ENCODE measurements at regions not wholly inside any gene's neighbourhood (a gene's known extent, or its start where the extent isn't known, plus 50 kb on each side); places are given as distances from the start of the nearest gene placed in this dataset.

DNA sequence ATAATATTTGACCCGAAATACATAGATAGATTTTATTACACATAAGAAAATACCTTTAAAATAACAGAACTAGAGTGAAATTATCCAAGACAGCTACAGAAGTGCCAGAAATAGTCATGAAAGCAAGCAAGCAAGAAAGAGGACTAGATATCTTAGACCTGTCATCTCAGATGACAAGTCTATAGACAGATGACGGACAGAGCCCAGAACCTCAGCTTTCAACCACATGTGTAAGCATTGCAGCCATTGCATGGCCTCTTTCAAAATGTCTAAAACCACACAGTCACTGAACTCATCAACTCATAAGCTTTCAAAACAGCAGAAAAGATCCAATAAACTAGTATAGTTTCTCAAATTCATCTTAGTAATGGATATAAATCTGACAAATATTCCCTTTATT, 59.8 kb upstream of the FHIT start:
- peaks cover 0 to 7% (median 3%) of the 10 kb centered on the region in 3 donors for H3K27me3 ChIP-seq (ENCODE audit: control insufficient read depth in 3 of 3, insufficient read depth in 3 of 3, low read length in 2 of 3)
- H3K27ac ChIP-seq (ENCODE audit: low read depth in 1 of 2, low read length in 1 of 2), result no peak overlapping the region
- no peaks in the 10 kb centered on the region for H3K4me1 ChIP-seq (ENCODE audit: control insufficient read depth in 5 of 5, insufficient read depth in 5 of 5, low read length in 5 of 5)
- no peak for TF ChIP-seq CTCF (IDR thresholded peaks at IDR 0.05; ENCODE audit: control extremely low read depth, extremely low read depth)
- no peaks in the 10 kb centered on the region for H3K36me3 ChIP-seq (ENCODE audit: control insufficient read depth in 4 of 4, insufficient read depth in 4 of 4, low read length in 4 of 4)
- 88 to 92% methylated on average over 2 of the region's 2 CpGs for WGBS, 2 donors
- H3K9ac ChIP-seq (ENCODE audit: insufficient read depth in 1 of 2, low read length in 2 of 2), result no peak overlapping the region
- DNase-seq, result no peak
- no peak overlapping the region for H3K4me3 ChIP-seq
- H3K9me3 ChIP-seq (ENCODE audit: control insufficient read depth in 4 of 4, insufficient read depth in 3 of 4, low read length in 3 of 4), result peaks cover 0 to 2% (median 0%) of the 10 kb centered on the region in 4 donors
- no peak for ATAC-seq (ENCODE audit: insufficient read depth, low FRiP score)

DNA sequence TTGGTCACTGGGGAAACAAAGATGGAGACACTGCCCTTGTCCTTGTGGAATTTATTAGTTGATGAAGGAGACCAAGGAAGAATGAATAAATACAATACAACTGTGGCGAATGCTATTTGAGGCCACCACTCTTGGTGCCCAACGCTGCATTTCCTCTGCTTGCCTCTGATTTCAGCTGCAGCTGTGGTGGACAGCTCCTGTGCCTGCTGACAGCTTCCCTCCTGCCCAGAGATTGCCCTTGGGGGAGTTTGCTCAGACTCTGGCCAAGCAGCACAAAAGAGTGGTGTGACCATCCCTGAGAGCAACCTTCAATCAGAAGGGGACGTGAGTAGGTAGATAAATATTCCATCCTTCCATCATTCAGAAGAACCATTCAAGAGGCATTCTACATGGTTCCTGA, 64.6 kb upstream of the FHIT start:
- H3K27me3 ChIP-seq (ENCODE audit: control insufficient read depth in 3 of 3, insufficient read depth in 3 of 3, low read length in 2 of 3), result peaks cover 0 to 7% (median 3%) of the 10 kb centered on the region in 3 donors

GRCh38 chr3:61323094-61323493, 71.8 kb upstream of the FHIT start:
- Histone ChIP-seq H3K36me3 (ENCODE audit: control insufficient read depth in 4 of 4, insufficient read depth in 4 of 4, low read length in 4 of 4) (no peaks in the 10 kb centered on the region), H3K9me3 (ENCODE audit: control insufficient read depth in 4 of 4, insufficient read depth in 3 of 4, low read length in 3 of 4) (no peaks in the 10 kb centered on the region), H3K4me3 (no peak overlapping the region), H3K4me1 (ENCODE audit: control insufficient read depth in 5 of 5, insufficient read depth in 5 of 5, low read length in 5 of 5) (no peaks in the 10 kb centered on the region), H3K27me3 (ENCODE audit: control insufficient read depth in 3 of 3, insufficient read depth in 3 of 3, low read length in 2 of 3) (no peaks in the 10 kb centered on the region), H3K27ac (ENCODE audit: low read depth in 1 of 2, low read length in 1 of 2) (no peak overlapping the region), H3K9ac (ENCODE audit: insufficient read depth in 1 of 2, low read length in 2 of 2) (no peak overlapping the region)
- DNase-seq (peak in 2 of 3 donors; percentile 14 to 31), ATAC-seq (ENCODE audit: insufficient read depth, low FRiP score) (no peak)
- no peak for TF ChIP-seq CTCF (IDR thresholded peaks at IDR 0.05; ENCODE audit: control extremely low read depth, extremely low read depth)
- 61 to 73% methylated on average over 3 of the region's 3 CpGs for WGBS, 2 donors

More for the DNA sequence above, 64.6 kb upstream of the FHIT start:
- Histone ChIP-seq H3K9me3 (ENCODE audit: control insufficient read depth in 4 of 4, insufficient read depth in 3 of 4, low read length in 3 of 4) (no peaks in the 10 kb centered on the region), H3K4me1 (ENCODE audit: control insufficient read depth in 5 of 5, insufficient read depth in 5 of 5, low read length in 5 of 5) (no peaks in the 10 kb centered on the region), H3K36me3 (ENCODE audit: control insufficient read depth in 4 of 4, insufficient read depth in 4 of 4, low read length in 4 of 4) (no peaks in the 10 kb centered on the region), H3K4me3 (no peak overlapping the region), H3K9ac (ENCODE audit: insufficient read depth in 1 of 2, low read length in 2 of 2) (no peak overlapping the region), H3K27ac (ENCODE audit: low read depth in 1 of 2, low read length in 1 of 2) (no peak overlapping the region)
- 40 to 49% methylated on average over 3 of the region's 3 CpGs for WGBS, 2 donors
- no peak for TF ChIP-seq CTCF (IDR thresholded peaks at IDR 0.05; ENCODE audit: control extremely low read depth, extremely low read depth)
- DNase-seq (peak; percentile 49 to 68 (median 56)), ATAC-seq (ENCODE audit: insufficient read depth, low FRiP score) (no peak)

GRCh38 chr3:61331929-61332552, 80.8 kb upstream of the FHIT start:
- Histone ChIP-seq H3K27me3 (ENCODE audit: control insufficient read depth in 3 of 3, insufficient read depth in 3 of 3, low read length in 2 of 3) (no peaks in the 10 kb centered on the region), H3K9ac (ENCODE audit: insufficient read depth in 1 of 2, low read length in 2 of 2) (no peak overlapping the region), H3K4me3 (no peak overlapping the region), H3K9me3 (ENCODE audit: control insufficient read depth in 4 of 4, insufficient read depth in 3 of 4, low read length in 3 of 4) (no peaks in the 10 kb centered on the region), H3K4me1 (ENCODE audit: control insufficient read depth in 5 of 5, insufficient read depth in 5 of 5, low read length in 5 of 5) (no peaks in the 10 kb centered on the region), H3K27ac (ENCODE audit: low read depth in 1 of 2, low read length in 1 of 2) (no peak overlapping the region), H3K36me3 (ENCODE audit: control insufficient read depth in 4 of 4, insufficient read depth in 4 of 4, low read length in 4 of 4) (no peaks in the 10 kb centered on the region)
- DNase-seq, result no peak
- ATAC-seq (ENCODE audit: insufficient read depth, low FRiP score), result no peak
- no peak for TF ChIP-seq CTCF (IDR thresholded peaks at IDR 0.05; ENCODE audit: control extremely low read depth, extremely low read depth)
- 93 to 96% methylated on average over 5 of the region's 5 CpGs for WGBS, 2 donors

Data from lung (tissue), 11 donors.